CD14-positive monocyte (primary cell): ENCODE measurements at regions not wholly inside any gene's neighbourhood (a gene's known extent, or its start where the extent isn't known, plus 50 kb on each side); places are given as distances from the start of the nearest gene placed in this dataset.

Experiments
- DNase-seq, 3 donors: peaks; one replicate each; pipeline ENCODE4 v3.0.0-alpha.2; 2011 to 2022
- H2AFZ ChIP-seq: 2 replicates; pipeline ENCODE4 v1.6.0; 2012; ENCODE audit warnings: mild to moderate bottlenecking, low read depth, low read length, inconsistent platforms; ENCODE audit not compliant: insufficient read depth, poor library complexity, severe bottlenecking
- H3K27ac ChIP-seq, 2 donors: 1 replicate in 1 of 2; 2 replicates in 1 of 2; pipeline ENCODE4 v1.5.1; 2012 to 2013; ENCODE audit warnings: low read length in 2 of 2, control low read depth in 1 of 2, inconsistent platforms in 1 of 2, low read depth in 1 of 2, mild to moderate bottlenecking in 1 of 2
- H3K27me3 ChIP-seq, 2 donors: one replicate each; pipeline versions ENCODE4 v1.6.0 to v1.6.1; 2011 to 2013; ENCODE audit warnings: low read length in 2 of 2; ENCODE audit not compliant: control insufficient read depth in 2 of 2, insufficient read depth in 2 of 2
- H3K36me3 ChIP-seq, 2 donors: replicated peaks in 1 of 2; 1 replicate in 1 of 2; 2 replicates in 1 of 2; pipeline versions ENCODE4 v1.5.1 to v1.6.1; 2012 to 2013; ENCODE audit warnings: low read length in 2 of 2, control low read depth in 1 of 2, inconsistent platforms in 1 of 2, mild to moderate bottlenecking in 1 of 2; ENCODE audit not compliant: insufficient read depth in 2 of 2, control insufficient read depth in 1 of 2
- H3K4me1 ChIP-seq, 2 donors: 1 replicate in 1 of 2; 2 replicates in 1 of 2; pipeline versions ENCODE4 v1.5.1 to v1.6.1; 2012 to 2013; ENCODE audit warnings: low read length in 2 of 2, control low read depth in 1 of 2, inconsistent platforms in 1 of 2, mild to moderate bottlenecking in 1 of 2, moderate library complexity in 1 of 2; ENCODE audit not compliant: insufficient read depth in 2 of 2, control insufficient read depth in 1 of 2
- H3K4me2 ChIP-seq: replicated peaks from 2 replicates; pipeline ENCODE3; 2012; ENCODE audit warnings: low read length, moderate library complexity, mild to moderate bottlenecking; ENCODE audit not compliant: poor library complexity, severe bottlenecking; ENCODE audit errors: extremely low read depth
- H3K4me3 ChIP-seq, 3 experiments: fragments of 200-600 bp in 1 of 3; sonication (generic) in 1 of 3; replicated peaks in 1 of 3; 1 replicate in 2 of 3; 2 replicates in 1 of 3; pipeline ENCODE4 v1.5.1; 2011 to 2013; ENCODE audit warnings: low read length in 3 of 3, mild to moderate bottlenecking in 3 of 3, control low read depth in 2 of 3, low read depth in 2 of 3, inconsistent platforms in 1 of 3, moderate library complexity in 1 of 3
- H3K79me2 ChIP-seq: 2 replicates; pipeline ENCODE4 v1.6.0; 2012; ENCODE audit warnings: mild to moderate bottlenecking, control low read depth, inconsistent platforms, low read length, moderate library complexity; ENCODE audit not compliant: insufficient read depth
- H3K9ac ChIP-seq: 2 replicates; pipeline ENCODE4 v1.6.0; 2017; ENCODE audit warnings: low read length, mild to moderate bottlenecking; ENCODE audit not compliant: insufficient read depth, poor library complexity, severe bottlenecking
- H3K9me3 ChIP-seq, 2 donors: replicated peaks in 1 of 2; 1 replicate in 1 of 2; 2 replicates in 1 of 2; pipeline versions ENCODE4 v1.5.1 to v1.6.1; 2012 to 2013; ENCODE audit warnings: low read length in 2 of 2, control low read depth in 1 of 2; ENCODE audit not compliant: control insufficient read depth in 1 of 2, insufficient read depth in 1 of 2
- H4K20me1 ChIP-seq: 2 replicates; pipeline ENCODE4 v1.6.0; 2012; ENCODE audit warnings: mild to moderate bottlenecking, low read length, control low read depth, moderate library complexity; ENCODE audit not compliant: insufficient read depth
- H3K27ac Mint-ChIP-seq, 7 donors: one replicate each; pipeline ENCODE4 v1.8.0; 2020; ENCODE audit warnings: mild to moderate bottlenecking in 7 of 7, mixed read lengths in 7 of 7, moderate library complexity in 6 of 7, inconsistent platforms in 2 of 7
- H3K27me3 Mint-ChIP-seq, 3 donors: one replicate each; pipeline ENCODE4 v1.8.0; 2021 to 2022; ENCODE audit warnings: low read depth in 3 of 3, mild to moderate bottlenecking in 3 of 3, mixed read lengths in 3 of 3, moderate library complexity in 3 of 3, inconsistent platforms in 1 of 3
- H3K36me3 Mint-ChIP-seq, 2 donors: one replicate each; pipeline ENCODE4 v1.8.0; 2020; ENCODE audit warnings: mixed read lengths in 2 of 2, inconsistent platforms in 1 of 2, mild to moderate bottlenecking in 1 of 2
- H3K4me1 Mint-ChIP-seq: one replicate; pipeline ENCODE4 v1.8.0; 2020; ENCODE audit warnings: mild to moderate bottlenecking, mixed read lengths
- H3K4me3 Mint-ChIP-seq, 2 donors: one replicate each; pipeline ENCODE4 v1.8.0; 2020; ENCODE audit warnings: mild to moderate bottlenecking in 2 of 2, mixed read lengths in 2 of 2, moderate library complexity in 1 of 2
- H3K9me3 Mint-ChIP-seq, 7 donors: one replicate each; pipeline ENCODE4 v1.8.0; 2020 to 2022; ENCODE audit warnings: mixed read lengths in 7 of 7, mild to moderate bottlenecking in 6 of 7, moderate library complexity in 6 of 7, inconsistent platforms in 2 of 7
- WGBS: methylation state at CpG from one replicate; pipeline ENCODE4 v1.1.5; 2013; ENCODE audit warnings: missing lambda C conversion rate; ENCODE audit not compliant: insufficient coverage; 5-methylcytosine and 5-hydroxymethylcytosine counted together
- intact Hi-C, 2 donors: fragments of 100-400 bp; cut with micrococcal nuclease; formaldehyde crosslinking; loops; one replicate each; pipeline versions ENCODE4 v1.15.0 to v1.15.1; 2023
- TF ChIP-seq, protein P1 (sequence below): fragments of 200-600 bp; IDR thresholded peaks from one replicate; pipeline ENCODE4 v1.8.0; 2022; ENCODE audit warnings: antibody characterized with exemption, mild to moderate bottlenecking

GRCh38 chr1:162973381-162973795, 95.8 kb upstream of the RGS4 start:
- no peak overlapping the region for H3K27ac ChIP-seq
- no peak overlapping the region for H2AFZ ChIP-seq
- Mint-ChIP-seq H3K27ac (no peak overlapping the region), H3K4me3 (no peak overlapping the region), H3K27me3 (peaks cover 0 to 4% (median 0%) of the 10 kb centered on the region in 3 donors), H3K36me3 (no peaks in the 10 kb centered on the region), H3K9me3 (peaks cover 0 to 3% (median 1%) of the 10 kb centered on the region in 7 donors), H3K4me1 (no peaks in the 10 kb centered on the region)
- no peaks in the 10 kb centered on the region for H4K20me1 ChIP-seq
- peaks cover 0 to 3% of the 10 kb centered on the region in 2 donors for H3K27me3 ChIP-seq
- intact Hi-C loops: no loop called here
- no peaks in the 10 kb centered on the region for H3K79me2 ChIP-seq
- H3K9ac ChIP-seq: no peak overlapping the region
- no peaks in the 10 kb centered on the region for H3K4me1 ChIP-seq
- H3K4me2 ChIP-seq: no peak overlapping the region
- H3K4me3 ChIP-seq: no peak overlapping the region
- no peak for DNase-seq
- no peaks in the 10 kb centered on the region for H3K9me3 ChIP-seq
- TF ChIP-seq, protein P1, sequence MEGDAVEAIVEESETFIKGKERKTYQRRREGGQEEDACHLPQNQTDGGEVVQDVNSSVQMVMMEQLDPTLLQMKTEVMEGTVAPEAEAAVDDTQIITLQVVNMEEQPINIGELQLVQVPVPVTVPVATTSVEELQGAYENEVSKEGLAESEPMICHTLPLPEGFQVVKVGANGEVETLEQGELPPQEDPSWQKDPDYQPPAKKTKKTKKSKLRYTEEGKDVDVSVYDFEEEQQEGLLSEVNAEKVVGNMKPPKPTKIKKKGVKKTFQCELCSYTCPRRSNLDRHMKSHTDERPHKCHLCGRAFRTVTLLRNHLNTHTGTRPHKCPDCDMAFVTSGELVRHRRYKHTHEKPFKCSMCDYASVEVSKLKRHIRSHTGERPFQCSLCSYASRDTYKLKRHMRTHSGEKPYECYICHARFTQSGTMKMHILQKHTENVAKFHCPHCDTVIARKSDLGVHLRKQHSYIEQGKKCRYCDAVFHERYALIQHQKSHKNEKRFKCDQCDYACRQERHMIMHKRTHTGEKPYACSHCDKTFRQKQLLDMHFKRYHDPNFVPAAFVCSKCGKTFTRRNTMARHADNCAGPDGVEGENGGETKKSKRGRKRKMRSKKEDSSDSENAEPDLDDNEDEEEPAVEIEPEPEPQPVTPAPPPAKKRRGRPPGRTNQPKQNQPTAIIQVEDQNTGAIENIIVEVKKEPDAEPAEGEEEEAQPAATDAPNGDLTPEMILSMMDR: no peak
- no peaks in the 10 kb centered on the region for H3K36me3 ChIP-seq

DNA sequence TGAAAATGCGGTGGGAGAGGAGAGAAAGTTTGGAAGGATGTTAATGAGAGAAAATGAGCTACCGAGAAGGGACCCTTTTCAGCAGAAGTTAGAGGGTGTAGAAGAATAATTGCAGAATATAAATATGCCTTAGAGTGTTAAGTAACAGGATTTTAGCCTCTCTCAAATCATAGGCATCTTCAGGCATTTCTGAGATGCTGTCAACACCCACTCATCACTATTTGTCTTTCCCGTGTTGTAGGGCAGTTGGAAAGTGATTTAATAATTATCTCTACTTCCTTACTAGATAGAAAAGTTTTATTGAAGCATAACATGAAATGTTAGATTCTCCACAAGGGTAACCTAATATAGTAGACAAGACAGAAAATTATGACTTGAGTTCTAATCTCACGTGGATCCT, 96.4 kb upstream of the RGS4 start:
- no peak overlapping the region for H3K4me2 ChIP-seq
- intact Hi-C loops: no loop called here

More for the DNA sequence above, 96.4 kb upstream of the RGS4 start:
- Histone ChIP-seq H3K4me3 (no peak overlapping the region), H3K4me1 (no peaks in the 10 kb centered on the region), H3K9ac (no peak overlapping the region), H3K79me2 (no peaks in the 10 kb centered on the region), H2AFZ (no peak overlapping the region), H3K27ac (no peak overlapping the region), H3K36me3 (no peaks in the 10 kb centered on the region), H4K20me1 (no peaks in the 10 kb centered on the region), H3K9me3 (no peaks in the 10 kb centered on the region), H3K27me3 (peaks cover 0 to 3% of the 10 kb centered on the region in 2 donors)
- TF ChIP-seq, protein P1: no peak
- H3K4me1 Mint-ChIP-seq: no peaks in the 10 kb centered on the region
- H3K27ac Mint-ChIP-seq: no peak overlapping the region
- WGBS: 100% methylated on average over 1 of the region's 4 CpGs
- H3K27me3 Mint-ChIP-seq: peaks cover 0 to 3% (median 0%) of the 10 kb centered on the region in 3 donors
- peaks cover 0 to 3% (median 1%) of the 10 kb centered on the region in 7 donors for H3K9me3 Mint-ChIP-seq
- no peak for DNase-seq
- no peaks in the 10 kb centered on the region for H3K36me3 Mint-ChIP-seq
- no peak overlapping the region for H3K4me3 Mint-ChIP-seq
